HG02870 (cell line): ENCODE measurements at regions not wholly inside any gene's neighbourhood (a gene's known extent, or its start where the extent isn't known, plus 50 kb on each side); places are given as distances from the start of the nearest gene placed in this dataset.
"Not testable (repeated sequence)": the region's sequence is repeated elsewhere in the genome, so short reads cannot be mapped to it uniquely, and the experiment has no call there.

ENCODE experiments used
- ATAC-seq: cut with Tn5 transposase; IDR thresholded peaks from one replicate; pipeline ENCODE4 v1.9.1; 2021; ENCODE audit warnings: mild to moderate bottlenecking, moderate library complexity; ENCODE audit not compliant: unreplicated experiment

GRCh38 chr12:67893022-67893580, 96.1 kb upstream of the IFNG-AS1 start:
- ATAC-seq = no peak

- not testable (repeated sequence) for ATAC-seq
These were observed 88.8 kb upstream of the IFNG-AS1 start for GRCh38 chr12:67900418-67900817.

- ATAC-seq = no peak
These were observed 80.1 kb upstream of the IFNG-AS1 start for GRCh38 chr12:67909091-67909531.

- no peak for ATAC-seq
These were observed 79.6 kb upstream of the IFNG-AS1 start for GRCh38 chr12:67909681-67910080.

- ATAC-seq = no peak
These were observed 78.6 kb upstream of the IFNG-AS1 start for GRCh38 chr12:67910360-67911274.

- ATAC-seq = no peak
These were observed 78.0 kb upstream of the IFNG-AS1 start for GRCh38 chr12:67911275-67911600.

GRCh38 chr12:67911789-67912188, 77.5 kb upstream of the IFNG-AS1 start:
- ATAC-seq = no peak

GRCh38 chr12:67915335-67915851, 73.9 kb upstream of the IFNG-AS1 start:
- ATAC-seq = no peak

GRCh38 chr12:67916266-67916970, 72.8 kb upstream of the IFNG-AS1 start:
- no peak for ATAC-seq

GRCh38 chr12:67917811-67918210, 71.4 kb upstream of the IFNG-AS1 start:
- ATAC-seq = no peak

- ATAC-seq = no peak
These were observed 70.8 kb upstream of the IFNG-AS1 start for GRCh38 chr12:67918441-67918840.

GRCh38 chr12:67919406-67919805, 69.8 kb upstream of the IFNG-AS1 start:
- no peak for ATAC-seq

GRCh38 chr12:67920413-67920812, 68.8 kb upstream of the IFNG-AS1 start:
- no peak for ATAC-seq

- ATAC-seq = no peak
These were observed 68.0 kb upstream of the IFNG-AS1 start for GRCh38 chr12:67921286-67921685.

- no peak for ATAC-seq
These were observed 67.0 kb upstream of the IFNG-AS1 start for GRCh38 chr12:67922245-67922644.

GRCh38 chr12:67925077-67925476, 64.2 kb upstream of the IFNG-AS1 start:
- no peak for ATAC-seq

- ATAC-seq = no peak
These were observed 63.7 kb upstream of the IFNG-AS1 start for GRCh38 chr12:67925552-67925951.

- ATAC-seq = no peak
These were observed 63.2 kb upstream of the IFNG-AS1 start for GRCh38 chr12:67926063-67926462.

- ATAC-seq = no peak
These were observed 61.9 kb upstream of the IFNG-AS1 start for GRCh38 chr12:67927324-67927723.

GRCh38 chr12:67927815-67928214, 61.4 kb upstream of the IFNG-AS1 start:
- no peak for ATAC-seq

GRCh38 chr12:67928621-67929383, 60.4 kb upstream of the IFNG-AS1 start:
- ATAC-seq = no peak
